ENCODE measurements at regions not wholly inside any gene's neighbourhood (a gene's known extent, or its start where the extent isn't known, plus 50 kb on each side); places are given as distances from the start of the nearest gene placed in this dataset.

GRCh38 chr18:4870177-4870773 is 326.8 kb downstream of the AKAIN1 start:
- H3K4me3 ChIP-seq: no peak overlapping the region
- DNase-seq: no peak
- no peaks in the 10 kb centered on the region for H3K36me3 ChIP-seq
- no peaks in the 10 kb centered on the region for H3K27me3 ChIP-seq
- TF ChIP-seq CTCF (IDR thresholded peaks at IDR 0.05): no peak
- no peak for TF ChIP-seq POLR2A (IDR thresholded peaks at IDR 0.05)
- no peaks in the 10 kb centered on the region for H3K9me3 ChIP-seq
- H3K4me1 ChIP-seq: no peaks in the 10 kb centered on the region
- no peak overlapping the region for H3K27ac ChIP-seq
- intact Hi-C loops (cut with DNase I): no loop called here
- no peak for ATAC-seq
- 37% methylated on average over 4 of the region's 4 CpGs for WGBS (ENCODE audit: insufficient coverage, low coverage, low lambda C conversion rate, missing lambda C conversion rate)

- H3K4me1 ChIP-seq: no peaks in the 10 kb centered on the region
- ATAC-seq: no peak
- H3K4me3 ChIP-seq: no peak overlapping the region
- no peak for DNase-seq
- no peak overlapping the region for H3K27ac ChIP-seq
- TF ChIP-seq CTCF (IDR thresholded peaks at IDR 0.05) (no peak), POLR2A (IDR thresholded peaks at IDR 0.05) (no peak)
- H3K9me3 ChIP-seq: no peaks in the 10 kb centered on the region
- H3K36me3 ChIP-seq: no peaks in the 10 kb centered on the region
- intact Hi-C loops (cut with DNase I): no loop called here
- no peaks in the 10 kb centered on the region for H3K27me3 ChIP-seq
- 45% methylated on average over 3 of the region's 3 CpGs for WGBS (ENCODE audit: insufficient coverage, low coverage, low lambda C conversion rate, missing lambda C conversion rate)
These were observed 327.9 kb downstream of the AKAIN1 start for GRCh38 chr18:4869155-4869554.

GRCh38 chr18:4858379-4859127 is 338.5 kb downstream of the AKAIN1 start:
- Histone ChIP-seq H3K9me3 (no peaks in the 10 kb centered on the region), H3K4me3 (no peak overlapping the region), H3K27me3 (no peaks in the 10 kb centered on the region), H3K27ac (no peak overlapping the region), H3K36me3 (no peaks in the 10 kb centered on the region), H3K4me1 (no peaks in the 10 kb centered on the region)
- intact Hi-C loops (cut with DNase I): no loop called here
- ATAC-seq (no peak), DNase-seq (no peak)
- TF ChIP-seq CTCF (IDR thresholded peaks at IDR 0.05) (no peak), POLR2A (IDR thresholded peaks at IDR 0.05) (no peak)
- WGBS (ENCODE audit: insufficient coverage, low coverage, low lambda C conversion rate, missing lambda C conversion rate): 44% methylated on average over 3 of the region's 3 CpGs

GRCh38 chr18:4854671-4855070 is 342.4 kb downstream of the AKAIN1 start:
- intact Hi-C loops (cut with DNase I): no loop called here
- no peaks in the 10 kb centered on the region for H3K4me1 ChIP-seq
- H3K27me3 ChIP-seq: no peaks in the 10 kb centered on the region
- no peak overlapping the region for H3K27ac ChIP-seq
- no peak overlapping the region for H3K4me3 ChIP-seq
- 33% methylated on average over 1 of the region's 1 CpG for WGBS (ENCODE audit: insufficient coverage, low coverage, low lambda C conversion rate, missing lambda C conversion rate)
- no peak for DNase-seq
- no peak for ATAC-seq
- no peaks in the 10 kb centered on the region for H3K9me3 ChIP-seq
- TF ChIP-seq POLR2A (IDR thresholded peaks at IDR 0.05) (no peak), CTCF (IDR thresholded peaks at IDR 0.05) (no peak)
- H3K36me3 ChIP-seq: no peaks in the 10 kb centered on the region
